ENCODE measurements at regions not wholly inside any gene's neighbourhood (a gene's known extent, or its start where the extent isn't known, plus 50 kb on each side); places are given as distances from the start of the nearest gene placed in this dataset.

- ChIA-PET CTCF (no interaction called here), POLR2A (no interaction called here)
- DNase-seq (ENCODE audit: extremely low spot score) = no peak
- TF ChIP-seq ELF4 (IDR thresholded peaks at IDR 0.05) = no peak
- no peak for TF ChIP-seq FOXA1 (IDR thresholded peaks at IDR 0.05)
- TF ChIP-seq PKNOX1 (IDR thresholded peaks at IDR 0.05) = no peak
- TF ChIP-seq SP1 (IDR thresholded peaks at IDR 0.05) = no peak
- TF ChIP-seq HDGF (IDR thresholded peaks at IDR 0.05; ENCODE audit: borderline replicate concordance) = no peak
- no peak for TF ChIP-seq ARNT (IDR thresholded peaks at IDR 0.05)
- no peak for TF ChIP-seq CTBP1 (IDR thresholded peaks at IDR 0.05; ENCODE audit: borderline replicate concordance)
Measured at GRCh38 chr16:52805559-52806168, 247.0 kb downstream of the CHD9NB start.

GRCh38 chr16:52800432-52800831 lies 252.3 kb downstream of the CHD9NB start:
- no peak for DNase-seq (ENCODE audit: extremely low spot score)
- TF ChIP-seq FOXM1 (IDR thresholded peaks at IDR 0.05; ENCODE audit: borderline replicate concordance) (no peak), LEF1 (IDR thresholded peaks at IDR 0.05; ENCODE audit: borderline replicate concordance) (no peak), ARNT (IDR thresholded peaks at IDR 0.05) (no peak), SUZ12 (IDR thresholded peaks at IDR 0.05) (no peak), ZNF384 (IDR thresholded peaks at IDR 0.05) (no peak), PKNOX1 (IDR thresholded peaks at IDR 0.05) (no peak), FOXA1 (IDR thresholded peaks at IDR 0.05) (no peak), BHLHE40 (IDR thresholded peaks at IDR 0.05; ENCODE audit: borderline replicate concordance) (no peak), TARDBP (IDR thresholded peaks at IDR 0.05) (no peak), NFRKB (IDR thresholded peaks at IDR 0.05) (no peak), ELF4 (IDR thresholded peaks at IDR 0.05) (no peak), L3MBTL2 (conservative IDR thresholded peaks at IDR 0.05) (no peak)
- CTCF ChIA-PET = no interaction called here
- POLR2A ChIA-PET = no interaction called here

- TF ChIP-seq TARDBP (IDR thresholded peaks at IDR 0.05) = no peak
- ChIA-PET CTCF (no interaction called here), POLR2A (no interaction called here)
- no peak for DNase-seq (ENCODE audit: extremely low spot score)
Measured at GRCh38 chr16:52799149-52799548, 252.2 kb upstream of the TOX3 start.

- TF ChIP-seq SUZ12 (IDR thresholded peaks at IDR 0.05) = no peak
- no peak for TF ChIP-seq FOXA1 (IDR thresholded peaks at IDR 0.05)
- no peak for TF ChIP-seq HDGF (IDR thresholded peaks at IDR 0.05; ENCODE audit: borderline replicate concordance)
- TF ChIP-seq ZNF384 (IDR thresholded peaks at IDR 0.05) = no peak
- no peak for TF ChIP-seq ARNT (IDR thresholded peaks at IDR 0.05)
- no peak for TF ChIP-seq NFRKB (IDR thresholded peaks at IDR 0.05)
- no peak for TF ChIP-seq SP1 (IDR thresholded peaks at IDR 0.05)
- CTCF ChIA-PET = no interaction called here
- POLR2A ChIA-PET = no interaction called here
- DNase-seq (ENCODE audit: extremely low spot score) = no peak
Measured at GRCh38 chr16:52787709-52788108, 240.8 kb upstream of the TOX3 start.

- CTCF ChIA-PET = no interaction called here
- POLR2A ChIA-PET = no interaction called here
- DNase-seq (ENCODE audit: extremely low spot score) = no peak
- TF ChIP-seq LEF1 (IDR thresholded peaks at IDR 0.05; ENCODE audit: borderline replicate concordance) (no peak), FOXA1 (IDR thresholded peaks at IDR 0.05) (no peak), ARNT (IDR thresholded peaks at IDR 0.05) (no peak), SP1 (IDR thresholded peaks at IDR 0.05) (no peak), ZNF384 (IDR thresholded peaks at IDR 0.05) (no peak), SUZ12 (IDR thresholded peaks at IDR 0.05) (no peak), NFRKB (IDR thresholded peaks at IDR 0.05) (no peak), TARDBP (IDR thresholded peaks at IDR 0.05) (no peak), HDGF (IDR thresholded peaks at IDR 0.05; ENCODE audit: borderline replicate concordance) (no peak), CTBP1 (IDR thresholded peaks at IDR 0.05; ENCODE audit: borderline replicate concordance) (no peak), PKNOX1 (IDR thresholded peaks at IDR 0.05) (no peak), BHLHE40 (IDR thresholded peaks at IDR 0.05; ENCODE audit: borderline replicate concordance) (no peak), FOXM1 (IDR thresholded peaks at IDR 0.05; ENCODE audit: borderline replicate concordance) (no peak), L3MBTL2 (conservative IDR thresholded peaks at IDR 0.05) (no peak), ELF4 (IDR thresholded peaks at IDR 0.05) (no peak), FOXK2 (IDR thresholded peaks at IDR 0.05) (no peak)
Measured at GRCh38 chr16:52786091-52786490, 239.1 kb upstream of the TOX3 start.

GRCh38 chr16:52785653-52786052 lies 238.7 kb upstream of the TOX3 start:
- TF ChIP-seq SUZ12 (IDR thresholded peaks at IDR 0.05) = no peak
- no peak for TF ChIP-seq ZNF384 (IDR thresholded peaks at IDR 0.05)
- no peak for TF ChIP-seq SP1 (IDR thresholded peaks at IDR 0.05)
- TF ChIP-seq FOXK2 (IDR thresholded peaks at IDR 0.05) = no peak
- TF ChIP-seq L3MBTL2 (conservative IDR thresholded peaks at IDR 0.05) = no peak
- TF ChIP-seq HDGF (IDR thresholded peaks at IDR 0.05; ENCODE audit: borderline replicate concordance) = no peak
- TF ChIP-seq PKNOX1 (IDR thresholded peaks at IDR 0.05) = no peak
- TF ChIP-seq ELF4 (IDR thresholded peaks at IDR 0.05) = no peak
- no peak for TF ChIP-seq CTBP1 (IDR thresholded peaks at IDR 0.05; ENCODE audit: borderline replicate concordance)
- TF ChIP-seq ARNT (IDR thresholded peaks at IDR 0.05) = no peak
- TF ChIP-seq LEF1 (IDR thresholded peaks at IDR 0.05; ENCODE audit: borderline replicate concordance) = no peak
- no peak for TF ChIP-seq FOXA1 (IDR thresholded peaks at IDR 0.05)
- TF ChIP-seq NFRKB (IDR thresholded peaks at IDR 0.05) = no peak
- no peak for TF ChIP-seq FOXM1 (IDR thresholded peaks at IDR 0.05; ENCODE audit: borderline replicate concordance)
- POLR2A ChIA-PET = no interaction called here
- DNase-seq (ENCODE audit: extremely low spot score) = no peak
- CTCF ChIA-PET = no interaction called here

All from HEK293T (cell line).